ENCODE measurements at regions not wholly inside any gene's neighbourhood (a gene's known extent, or its start where the extent isn't known, plus 50 kb on each side); places are given as distances from the start of the nearest gene placed in this dataset.
"Not testable (repeated sequence)": the region's sequence is repeated elsewhere in the genome, so short reads cannot be mapped to it uniquely, and the experiment has no call there.

GRCh38 chr3:177359593-177360357 is 162.5 kb upstream of the TBL1XR1 start:
- DNase-seq, result peak; percentile 99

- DNase-seq, result no peak
Measured at GRCh38 chr3:177361081-177361938, 164.0 kb upstream of the TBL1XR1 start.

- no peak for DNase-seq
Measured at GRCh38 chr3:177362626-177363025, 165.3 kb upstream of the TBL1XR1 start.

- no peak for DNase-seq
Measured at GRCh38 chr3:177364236-177364635, 167.0 kb upstream of the TBL1XR1 start.

DNA sequence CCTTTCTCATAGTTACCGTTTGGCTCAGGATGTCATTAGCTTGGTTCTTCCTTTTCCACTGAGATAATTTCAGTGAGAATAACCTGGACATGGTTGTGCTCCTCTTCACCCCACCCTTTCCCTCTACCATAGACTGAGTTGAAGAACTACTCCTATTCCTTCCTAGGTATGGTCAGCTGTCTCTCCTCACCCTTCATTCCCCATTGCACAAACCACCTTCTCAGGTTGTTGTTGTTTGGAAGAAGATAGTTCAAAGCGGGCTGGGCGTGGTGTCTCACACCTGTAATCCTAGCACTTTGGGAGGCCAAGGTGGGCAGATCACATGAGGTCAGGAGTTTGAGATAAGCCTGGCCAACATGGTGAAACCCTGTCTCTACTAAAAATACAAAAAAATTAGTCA is 168.0 kb upstream of the TBL1XR1 start:
- not testable (repeated sequence) for DNase-seq

DNA sequence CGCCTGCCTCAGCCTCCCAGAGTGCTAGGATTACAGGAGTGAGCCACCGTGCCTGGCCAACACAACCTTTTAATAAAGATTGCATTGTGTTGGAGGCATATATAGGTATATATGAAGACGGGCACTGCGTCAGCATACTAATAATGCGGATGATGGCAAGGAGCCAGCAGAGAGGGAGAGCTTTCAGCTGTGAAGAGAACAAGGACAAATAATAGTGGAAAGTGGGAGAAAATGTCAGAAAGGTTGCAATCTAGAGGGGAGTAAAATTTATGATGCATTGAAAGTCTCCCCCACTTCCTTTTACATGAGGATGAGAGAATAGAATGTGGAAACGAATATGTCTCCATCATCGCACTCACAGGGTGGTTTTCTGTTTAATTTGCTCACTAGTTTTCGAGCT is 170.5 kb upstream of the TBL1XR1 start:
- DNase-seq, result no peak

DNA sequence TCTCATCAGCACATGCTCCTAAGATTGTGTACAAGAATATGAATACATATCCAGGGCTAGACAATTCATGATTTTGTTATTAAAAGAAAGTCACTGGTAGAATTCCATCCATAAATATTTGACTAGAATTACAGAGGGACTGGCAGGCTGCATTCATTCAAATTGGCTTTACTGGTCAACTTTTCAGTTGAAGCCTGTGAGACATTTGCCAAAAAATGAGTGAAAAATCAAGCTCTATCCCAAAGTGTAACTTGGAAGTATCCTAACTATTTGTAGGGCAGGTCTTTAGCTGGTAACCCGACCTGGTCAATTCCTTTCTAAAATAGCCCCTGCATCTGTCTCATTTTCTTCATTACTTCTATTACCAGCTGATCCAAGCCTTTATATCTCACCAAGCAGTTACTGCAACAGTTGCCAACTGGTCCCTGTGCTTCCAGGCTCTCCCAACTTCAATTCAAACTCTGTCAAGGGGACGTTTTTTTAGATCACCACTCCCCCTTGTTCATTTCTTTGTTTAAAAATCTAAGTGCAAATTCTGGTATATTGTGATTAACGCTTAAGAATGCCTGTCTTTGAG is 173.1 kb upstream of the TBL1XR1 start:
- no peak for DNase-seq

DNA sequence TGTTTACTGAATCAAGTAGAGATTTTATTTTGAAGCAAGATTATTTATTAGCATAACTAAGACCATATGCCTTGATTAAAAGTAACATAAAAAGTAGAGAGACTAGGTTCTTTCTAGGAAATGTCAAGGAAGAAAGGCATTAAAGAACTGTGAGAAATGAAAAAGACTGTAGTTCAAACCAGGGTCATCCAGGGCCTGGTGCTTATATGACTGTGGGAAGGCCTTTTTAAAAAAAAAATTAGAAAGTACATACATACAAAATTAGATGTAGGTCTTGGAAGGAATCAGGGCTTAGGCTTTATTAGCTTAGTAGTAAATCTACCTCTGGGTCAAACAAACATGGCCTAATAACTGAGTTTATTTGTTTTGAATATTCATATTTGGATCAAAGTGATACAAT is 173.9 kb upstream of the TBL1XR1 start:
- no peak for DNase-seq

- no peak for DNase-seq
Measured at GRCh38 chr3:177371888-177372287, 174.6 kb upstream of the TBL1XR1 start.

DNA sequence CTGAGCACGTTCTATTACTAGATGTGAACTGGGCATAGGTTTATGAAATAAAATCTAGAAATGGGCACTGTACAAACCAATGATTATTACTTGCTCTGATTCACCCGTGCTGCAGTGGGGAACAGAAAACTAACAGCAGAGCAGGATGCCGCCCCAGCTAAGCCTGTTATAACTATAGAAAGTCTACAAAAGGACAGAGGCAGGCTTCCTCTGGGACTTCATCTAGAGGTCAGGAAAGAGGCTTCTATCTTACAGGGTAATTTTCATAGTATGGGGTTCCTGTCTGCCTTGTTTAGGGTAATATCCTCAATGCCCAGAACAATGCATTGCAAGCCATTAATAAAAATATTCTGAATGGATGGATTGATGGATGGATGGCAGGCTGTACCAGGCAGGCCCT is 177.0 kb upstream of the TBL1XR1 start:
- DNase-seq, result no peak

GRCh38 chr3:177375316-177375715 is 178.0 kb upstream of the TBL1XR1 start:
- DNase-seq, result no peak

- DNase-seq, result peak; percentile 40
Measured at GRCh38 chr3:177377166-177377565, 179.9 kb upstream of the TBL1XR1 start.

GRCh38 chr3:177378168-177378567 is 180.9 kb upstream of the TBL1XR1 start:
- DNase-seq, result no peak

GRCh38 chr3:177379045-177379444 is 181.8 kb upstream of the TBL1XR1 start:
- DNase-seq, result no peak

DNA sequence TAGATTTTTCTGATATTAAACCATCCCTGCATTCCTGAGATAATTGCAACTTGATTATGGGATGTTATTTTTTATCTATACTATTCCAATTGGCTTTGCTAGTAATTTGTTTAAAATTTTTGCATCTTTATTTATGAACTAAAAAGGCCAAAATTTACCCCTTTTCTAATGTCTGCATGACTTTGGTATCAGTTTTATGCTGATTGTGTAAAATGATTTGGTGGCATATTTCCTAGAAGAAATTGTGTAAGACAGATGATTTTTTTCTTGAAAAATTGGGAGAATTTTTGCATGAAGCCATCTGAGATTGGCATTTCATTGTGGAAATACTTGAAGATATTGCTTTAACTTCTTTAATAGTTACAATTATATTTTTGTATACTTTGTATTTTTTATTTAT is 183.8 kb upstream of the TBL1XR1 start:
- DNase-seq, result no peak

DNA sequence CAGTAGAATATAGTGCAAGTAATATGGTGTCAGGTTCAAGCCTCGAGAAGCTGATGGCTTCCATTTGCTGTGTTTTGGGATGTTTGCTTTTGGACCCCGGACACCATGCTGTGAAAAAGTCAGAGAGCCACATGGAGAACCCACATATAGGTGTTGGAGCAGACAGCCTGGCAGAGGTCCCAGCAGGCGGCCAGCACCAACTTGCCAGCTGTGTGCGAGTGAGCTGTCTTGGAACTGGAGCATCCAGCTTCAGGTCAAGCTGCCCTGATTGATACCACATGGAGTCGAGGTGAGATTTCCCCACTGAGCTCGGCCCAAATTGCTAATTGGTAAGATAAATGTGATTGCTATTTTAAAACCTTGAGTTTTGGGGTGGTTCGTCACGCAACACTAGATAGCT is 185.7 kb upstream of the TBL1XR1 start:
- no peak for DNase-seq

DNA sequence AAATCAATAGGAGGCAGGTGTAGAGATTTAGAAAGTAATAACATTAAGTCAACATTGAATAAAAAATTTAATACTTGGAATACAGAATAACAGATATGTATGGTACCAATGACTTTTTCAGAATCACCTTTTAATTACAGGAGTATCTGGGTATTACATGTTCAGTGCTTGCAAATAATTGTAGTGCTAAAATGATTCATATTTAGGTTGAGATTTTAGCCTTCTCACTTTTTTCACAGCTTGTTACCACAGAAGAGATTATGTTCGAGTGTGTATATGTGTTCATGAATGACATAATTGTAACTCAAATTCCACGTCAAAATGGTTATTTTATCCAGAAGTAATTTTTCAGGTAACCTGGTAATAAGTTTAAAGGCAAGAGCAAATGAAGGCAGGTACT is 187.9 kb upstream of the TBL1XR1 start:
- DNase-seq, result no peak

GRCh38 chr3:177385831-177386301 is 188.6 kb upstream of the TBL1XR1 start:
- DNase-seq, result no peak

- DNase-seq, result no peak
Measured at GRCh38 chr3:177388209-177388608, 190.9 kb upstream of the TBL1XR1 start.

GRCh38 chr3:177394231-177395024 is 197.1 kb upstream of the TBL1XR1 start:
- DNase-seq, result not testable (repeated sequence)

DNA sequence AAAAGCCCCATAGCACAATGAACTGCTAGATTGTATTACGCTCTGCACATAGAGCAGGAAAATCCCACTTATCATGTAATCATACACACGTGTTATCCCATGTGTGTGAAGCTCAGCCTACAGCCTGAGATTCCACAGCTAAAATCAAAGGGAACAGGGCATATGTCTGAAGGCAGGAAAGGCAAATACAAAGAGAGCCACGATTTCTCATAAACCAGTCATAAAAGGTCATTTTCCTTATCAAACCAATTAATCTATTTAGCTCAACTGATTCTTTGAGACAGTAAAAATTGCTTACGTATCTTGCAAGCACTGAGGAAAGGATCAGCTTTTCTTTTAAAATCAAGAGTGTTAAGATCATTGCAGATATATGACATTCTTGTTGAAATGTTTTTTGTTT is 199.5 kb upstream of the TBL1XR1 start:
- peak; percentile 37 for DNase-seq

DNA sequence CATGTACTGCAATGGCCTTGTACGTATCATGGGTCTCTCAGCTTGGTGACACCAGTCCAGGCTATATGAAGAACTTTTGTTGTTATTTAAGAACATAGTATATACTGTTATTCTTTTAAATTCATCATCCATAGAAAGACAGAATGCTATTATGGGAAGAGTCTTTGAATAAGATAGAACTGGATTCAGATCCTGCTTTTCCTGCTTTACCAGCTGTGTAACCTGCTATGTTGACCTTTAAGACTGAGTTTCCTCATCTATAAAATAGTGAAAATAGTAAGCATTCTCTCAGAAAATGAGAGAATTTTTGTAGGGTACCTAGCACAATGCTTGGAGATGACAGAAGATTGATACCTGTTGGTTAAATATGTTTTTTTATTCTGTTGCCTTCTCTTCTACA is 204.1 kb upstream of the TBL1XR1 start:
- no peak for DNase-seq

DNA sequence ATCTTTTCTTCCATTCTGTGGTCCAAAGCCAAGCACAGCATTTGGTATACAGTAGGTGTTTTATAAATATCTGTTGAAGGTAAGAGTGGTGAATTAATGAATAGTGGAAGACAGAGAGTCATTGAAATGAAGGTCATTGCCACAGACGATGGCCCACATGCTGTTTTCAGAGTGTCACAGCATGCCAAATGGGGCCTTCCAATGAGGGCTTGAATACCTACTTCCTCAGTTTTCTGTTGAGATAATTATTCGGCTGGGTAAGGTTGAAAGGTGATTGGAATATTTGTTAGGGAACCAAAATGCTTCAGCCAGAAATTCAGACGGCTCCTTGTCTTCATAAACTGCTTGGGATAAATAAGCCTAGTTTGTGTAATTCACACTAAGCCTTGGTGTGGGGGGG is 205.3 kb upstream of the TBL1XR1 start:
- no peak for DNase-seq

Data from NCI-H2029 (cell line).